ENCODE measurements at regions not wholly inside any gene's neighbourhood (a gene's known extent, or its start where the extent isn't known, plus 50 kb on each side); places are given as distances from the start of the nearest gene placed in this dataset.

DNA sequence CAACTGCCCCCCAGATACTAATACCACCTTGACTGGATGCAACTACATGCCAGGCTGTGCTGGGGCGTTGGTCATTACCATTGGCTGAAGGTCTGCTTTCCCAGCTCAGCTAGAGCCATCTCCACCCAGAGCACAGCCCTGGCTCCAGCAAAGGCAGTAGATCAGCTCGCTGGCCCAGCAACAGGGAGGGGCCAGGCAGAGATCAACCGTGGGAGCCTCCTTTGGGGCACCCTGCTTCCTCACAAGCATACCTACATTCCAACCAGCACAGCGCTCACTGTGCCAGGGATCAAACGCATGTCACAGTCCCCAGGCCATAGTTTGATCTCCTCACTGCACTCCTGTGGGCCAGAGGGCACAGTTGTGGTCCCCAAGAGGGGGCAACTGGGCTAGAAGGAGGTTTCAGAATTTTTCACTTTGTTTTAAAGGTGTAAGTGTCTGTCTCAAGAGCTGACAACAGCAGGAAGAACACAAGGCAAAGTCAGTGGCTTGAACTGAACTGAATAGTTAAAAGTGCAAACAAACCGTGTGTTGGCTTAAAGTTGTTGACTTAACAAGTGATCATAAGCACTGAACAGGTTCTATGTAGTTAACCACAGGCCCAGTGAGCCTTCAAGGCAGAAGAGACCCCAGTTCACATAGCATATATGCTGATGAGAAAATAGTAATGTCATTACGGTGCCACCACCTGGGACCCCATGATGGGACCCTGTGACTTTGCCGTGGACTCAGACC is 70.1 kb upstream of the BZW1 start:
- Mint-ChIP-seq H3K4me3 (ENCODE audit: unreplicated experiment) (no peak overlapping the region), H3K27ac (ENCODE audit: low read depth, unreplicated experiment) (no peak overlapping the region), H3K27me3 (ENCODE audit: insufficient read depth, unreplicated experiment) (no peaks in the 10 kb centered on the region), H3K4me1 (ENCODE audit: insufficient read depth, unreplicated experiment) (no peaks in the 10 kb centered on the region), H3K9me3 (ENCODE audit: unreplicated experiment) (no peaks in the 10 kb centered on the region), H3K36me3 (ENCODE audit: insufficient read depth, unreplicated experiment) (no peaks in the 10 kb centered on the region)
- intact Hi-C loops (cut with micrococcal nuclease): no loop called here
- no peak for DNase-seq (ENCODE audit: unreplicated experiment)
- TF ChIP-seq, protein P1, sequence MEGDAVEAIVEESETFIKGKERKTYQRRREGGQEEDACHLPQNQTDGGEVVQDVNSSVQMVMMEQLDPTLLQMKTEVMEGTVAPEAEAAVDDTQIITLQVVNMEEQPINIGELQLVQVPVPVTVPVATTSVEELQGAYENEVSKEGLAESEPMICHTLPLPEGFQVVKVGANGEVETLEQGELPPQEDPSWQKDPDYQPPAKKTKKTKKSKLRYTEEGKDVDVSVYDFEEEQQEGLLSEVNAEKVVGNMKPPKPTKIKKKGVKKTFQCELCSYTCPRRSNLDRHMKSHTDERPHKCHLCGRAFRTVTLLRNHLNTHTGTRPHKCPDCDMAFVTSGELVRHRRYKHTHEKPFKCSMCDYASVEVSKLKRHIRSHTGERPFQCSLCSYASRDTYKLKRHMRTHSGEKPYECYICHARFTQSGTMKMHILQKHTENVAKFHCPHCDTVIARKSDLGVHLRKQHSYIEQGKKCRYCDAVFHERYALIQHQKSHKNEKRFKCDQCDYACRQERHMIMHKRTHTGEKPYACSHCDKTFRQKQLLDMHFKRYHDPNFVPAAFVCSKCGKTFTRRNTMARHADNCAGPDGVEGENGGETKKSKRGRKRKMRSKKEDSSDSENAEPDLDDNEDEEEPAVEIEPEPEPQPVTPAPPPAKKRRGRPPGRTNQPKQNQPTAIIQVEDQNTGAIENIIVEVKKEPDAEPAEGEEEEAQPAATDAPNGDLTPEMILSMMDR (IDR thresholded peaks at IDR 0.05; ENCODE audit: unreplicated experiment): no peak
- CTCF ChIA-PET: interaction anchor here (0.7 to 1.4 kb wide), 2 partner anchors 15 to 23 kb away, joined by 4 read pairs; no protein-coding TSS in a partner anchor
- BruUV-seq (replicated peaks): no TSS peak
- POLR2A ChIA-PET: interaction anchor here (1.4 kb wide), 1 partner anchor 10 kb away, joined by 3 read pairs; no protein-coding TSS in a partner anchor

DNA sequence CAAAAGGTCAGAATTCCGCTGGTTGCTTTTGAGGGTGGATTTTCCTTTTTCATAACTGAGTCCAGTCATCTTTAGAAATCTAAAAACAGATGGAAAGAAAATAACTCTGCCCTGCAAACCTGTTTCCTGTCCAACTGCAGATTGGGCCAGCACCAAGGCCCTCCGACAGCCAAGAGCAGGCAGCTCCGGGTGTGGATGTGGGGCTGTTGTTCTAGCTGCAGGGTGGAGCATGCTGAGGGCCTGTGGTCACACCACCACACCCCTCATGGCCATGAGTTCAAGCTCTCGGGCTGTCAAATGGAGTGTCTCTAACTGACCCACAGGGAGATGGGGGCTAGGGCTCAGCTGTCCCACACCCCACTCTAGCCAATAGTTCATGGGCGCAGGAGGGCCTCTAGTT is 69.3 kb upstream of the BZW1 start:
- ChIA-PET CTCF (interaction anchor here (0.5 to 1.4 kb wide), 4 partner anchors 23 to 159 kb away, joined by 3 to 4 read pairs (median 4); no protein-coding TSS in a partner anchor), POLR2A (no interaction called here)
- no peak overlapping the region for H3K27ac Mint-ChIP-seq (ENCODE audit: low read depth, unreplicated experiment)
- intact Hi-C loops (cut with micrococcal nuclease): no loop called here
- no peak for DNase-seq (ENCODE audit: unreplicated experiment)
- no peaks in the 10 kb centered on the region for H3K27me3 Mint-ChIP-seq (ENCODE audit: insufficient read depth, unreplicated experiment)
- no peaks in the 10 kb centered on the region for H3K36me3 Mint-ChIP-seq (ENCODE audit: insufficient read depth, unreplicated experiment)
- BruUV-seq (replicated peaks): no TSS peak
- no peaks in the 10 kb centered on the region for H3K9me3 Mint-ChIP-seq (ENCODE audit: unreplicated experiment)
- no peaks in the 10 kb centered on the region for H3K4me1 Mint-ChIP-seq (ENCODE audit: insufficient read depth, unreplicated experiment)
- H3K4me3 Mint-ChIP-seq (ENCODE audit: unreplicated experiment): no peak overlapping the region
- TF ChIP-seq, protein P1 (IDR thresholded peaks at IDR 0.05; ENCODE audit: unreplicated experiment): no peak

DNA sequence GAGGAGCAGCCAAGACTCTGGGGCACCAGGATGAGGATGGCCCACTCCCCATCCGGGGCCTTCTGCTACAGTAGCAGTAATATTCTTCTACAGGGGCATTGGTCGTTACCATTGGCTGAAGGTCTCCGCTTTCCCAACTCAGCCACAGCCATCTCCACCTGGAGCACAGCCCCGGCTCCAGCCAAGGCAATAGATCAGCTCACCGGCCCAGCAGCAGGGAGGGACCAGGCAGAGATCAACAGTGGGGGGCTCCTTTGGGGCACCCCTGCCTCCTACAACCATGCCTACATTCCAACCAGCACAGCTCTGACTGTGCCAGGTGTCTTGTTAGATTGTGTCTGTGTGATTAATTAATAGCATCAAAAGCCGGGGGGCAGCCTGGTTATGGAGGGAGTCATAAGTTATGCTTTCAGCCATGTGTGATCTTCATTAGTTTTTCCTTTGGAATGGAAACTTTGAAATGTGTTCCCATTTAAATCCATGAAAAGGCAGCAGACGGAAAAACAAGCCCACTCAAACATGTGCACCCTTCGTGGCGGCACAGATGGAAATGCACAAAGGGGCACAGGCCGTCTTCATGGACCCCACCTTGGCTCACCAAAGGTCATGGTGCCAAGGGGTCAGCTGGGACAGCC is 68.6 kb upstream of the BZW1 start:
- no peaks in the 10 kb centered on the region for H3K9me3 Mint-ChIP-seq (ENCODE audit: unreplicated experiment)
- no peaks in the 10 kb centered on the region for H3K36me3 Mint-ChIP-seq (ENCODE audit: insufficient read depth, unreplicated experiment)
- ChIA-PET CTCF (interaction anchor here (0.6 kb wide), 1 partner anchor 78 kb away, joined by 4 read pairs; no protein-coding TSS in a partner anchor), POLR2A (interaction anchor here (1.4 kb wide), 1 partner anchor 9 kb away, joined by 3 read pairs; no protein-coding TSS in a partner anchor)
- TF ChIP-seq, protein P1 (IDR thresholded peaks at IDR 0.05; ENCODE audit: unreplicated experiment): no peak
- no peak overlapping the region for H3K27ac Mint-ChIP-seq (ENCODE audit: low read depth, unreplicated experiment)
- intact Hi-C loops (cut with micrococcal nuclease): no loop called here
- no peaks in the 10 kb centered on the region for H3K4me1 Mint-ChIP-seq (ENCODE audit: insufficient read depth, unreplicated experiment)
- no peak overlapping the region for H3K4me3 Mint-ChIP-seq (ENCODE audit: unreplicated experiment)
- no peak for DNase-seq (ENCODE audit: unreplicated experiment)
- BruUV-seq (replicated peaks): no TSS peak
- H3K27me3 Mint-ChIP-seq (ENCODE audit: insufficient read depth, unreplicated experiment): no peaks in the 10 kb centered on the region

DNA sequence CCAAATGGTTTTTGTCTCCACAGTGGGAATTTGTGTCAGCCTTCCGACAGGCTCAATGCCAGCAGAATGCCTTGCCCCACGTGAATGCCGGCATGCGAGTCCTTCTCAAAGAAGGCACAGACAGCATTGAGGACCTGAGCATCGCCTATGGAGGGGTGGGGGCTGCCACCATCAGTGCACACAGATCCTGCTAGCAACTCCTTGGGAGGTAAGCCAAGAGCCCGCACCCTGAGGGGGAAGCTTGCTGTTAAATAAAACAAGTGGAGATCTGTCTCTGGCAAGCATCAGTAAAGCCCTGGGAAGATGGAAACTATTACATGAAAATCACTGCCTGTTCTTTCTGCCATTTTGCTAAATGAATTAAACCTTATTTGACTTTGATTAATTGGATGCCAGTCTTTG is 67.5 kb upstream of the BZW1 start:
- POLR2A ChIA-PET: interaction anchor here (1.4 kb wide), 1 partner anchor 8 kb away, joined by 3 read pairs; no protein-coding TSS in a partner anchor

More for the DNA sequence above, 67.5 kb upstream of the BZW1 start:
- H3K27me3 Mint-ChIP-seq (ENCODE audit: insufficient read depth, unreplicated experiment): no peaks in the 10 kb centered on the region
- no peaks in the 10 kb centered on the region for H3K4me1 Mint-ChIP-seq (ENCODE audit: insufficient read depth, unreplicated experiment)
- H3K9me3 Mint-ChIP-seq (ENCODE audit: unreplicated experiment): no peaks in the 10 kb centered on the region
- intact Hi-C loops (cut with micrococcal nuclease): no loop called here
- no peaks in the 10 kb centered on the region for H3K36me3 Mint-ChIP-seq (ENCODE audit: insufficient read depth, unreplicated experiment)
- CTCF ChIA-PET: no interaction called here
- no peak overlapping the region for H3K27ac Mint-ChIP-seq (ENCODE audit: low read depth, unreplicated experiment)
- BruUV-seq (replicated peaks): no TSS peak
- TF ChIP-seq, protein P1 (IDR thresholded peaks at IDR 0.05; ENCODE audit: unreplicated experiment): no peak
- no peak overlapping the region for H3K4me3 Mint-ChIP-seq (ENCODE audit: unreplicated experiment)
- no peak for DNase-seq (ENCODE audit: unreplicated experiment)

All from MCF 10A (cell line).